ENCODE measurements at regions not wholly inside any gene's neighbourhood (a gene's known extent, or its start where the extent isn't known, plus 50 kb on each side); places are given as distances from the start of the nearest gene placed in this dataset.
"Not testable (repeated sequence)": the region's sequence is repeated elsewhere in the genome, so short reads cannot be mapped to it uniquely, and the experiment has no call there.

- peaks cover 10% of the 10 kb centered on the region for H3K27me3 Mint-ChIP-seq
- no peak overlapping the region for H3K4me3 Mint-ChIP-seq
- H3K27ac Mint-ChIP-seq = no peak overlapping the region
- H3K4me1 Mint-ChIP-seq = no peaks in the 10 kb centered on the region
- no peaks in the 10 kb centered on the region for H3K9me3 Mint-ChIP-seq
- H3K36me3 Mint-ChIP-seq (ENCODE audit: low read depth) = no peaks in the 10 kb centered on the region
- ATAC-seq (replicated peaks) = no peak
Measured at GRCh38 chr2:109721135-109721534, 73.0 kb upstream of the RGPD5 start.

DNA sequence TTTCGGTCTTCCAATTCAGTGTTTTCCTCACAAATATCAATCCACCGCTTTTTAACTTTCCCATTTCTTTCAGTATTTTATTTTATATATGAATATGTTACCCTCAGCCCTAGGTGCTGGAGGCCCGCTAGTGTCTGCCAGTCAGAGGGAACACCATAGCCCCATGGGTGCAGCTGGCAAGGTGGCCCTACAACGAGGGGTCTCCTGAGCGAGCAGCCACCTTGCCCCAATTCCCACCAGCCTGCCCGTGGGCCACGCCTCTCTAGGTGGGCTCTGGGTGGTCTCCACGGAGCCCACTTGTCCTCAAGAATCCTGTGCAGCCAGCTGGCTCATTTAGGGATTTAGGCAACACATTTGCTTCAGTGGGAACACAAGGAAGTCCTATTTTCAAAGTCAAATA, 72.5 kb upstream of the RGPD5 start:
- H3K36me3 Mint-ChIP-seq (ENCODE audit: low read depth) = no peaks in the 10 kb centered on the region
- H3K9me3 Mint-ChIP-seq = no peaks in the 10 kb centered on the region
- H3K4me3 Mint-ChIP-seq = no peak overlapping the region
- no peaks in the 10 kb centered on the region for H3K4me1 Mint-ChIP-seq
- H3K27me3 Mint-ChIP-seq = peaks cover 14% of the 10 kb centered on the region
- H3K27ac Mint-ChIP-seq = no peak overlapping the region
- ATAC-seq (replicated peaks) = no peak

GRCh38 chr2:109722026-109722425, 72.1 kb upstream of the RGPD5 start:
- H3K4me3 Mint-ChIP-seq = no peak overlapping the region
- H3K27me3 Mint-ChIP-seq = peaks cover 18% of the 10 kb centered on the region
- no peaks in the 10 kb centered on the region for H3K9me3 Mint-ChIP-seq
- H3K27ac Mint-ChIP-seq = no peak overlapping the region
- H3K4me1 Mint-ChIP-seq = no peaks in the 10 kb centered on the region
- H3K36me3 Mint-ChIP-seq (ENCODE audit: low read depth) = no peaks in the 10 kb centered on the region
- ATAC-seq (replicated peaks) = no peak

DNA sequence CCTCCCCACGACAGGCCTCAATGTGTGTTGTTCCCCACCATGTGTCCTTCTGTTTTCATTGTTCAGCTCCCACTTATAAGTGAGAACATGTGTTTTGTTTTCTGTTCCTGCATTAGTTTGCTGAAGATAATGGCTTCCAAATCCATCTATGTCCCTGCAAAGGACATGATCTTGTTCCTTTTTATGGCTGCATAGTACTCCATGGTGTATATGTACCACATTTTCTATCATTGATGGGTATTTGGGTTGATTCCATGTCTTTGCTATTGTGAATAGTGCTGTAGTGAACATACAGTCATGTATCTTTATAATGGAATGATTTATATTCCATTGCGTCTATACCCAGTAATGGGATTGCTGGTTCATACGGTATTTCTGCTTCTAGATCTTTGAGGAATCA, 71.5 kb upstream of the RGPD5 start:
- H3K36me3 Mint-ChIP-seq (ENCODE audit: low read depth); H3K9me3 Mint-ChIP-seq; H3K4me1 Mint-ChIP-seq; ATAC-seq (replicated peaks); H3K4me3 Mint-ChIP-seq; H3K27ac Mint-ChIP-seq: not testable (repeated sequence)
- H3K27me3 Mint-ChIP-seq = peaks cover 20% of the 10 kb centered on the region

- H3K27ac Mint-ChIP-seq; H3K9me3 Mint-ChIP-seq; H3K4me1 Mint-ChIP-seq; H3K36me3 Mint-ChIP-seq (ENCODE audit: low read depth); H3K4me3 Mint-ChIP-seq; ATAC-seq (replicated peaks): not testable (repeated sequence)
- peaks cover 23% of the 10 kb centered on the region for H3K27me3 Mint-ChIP-seq
Measured at GRCh38 chr2:109723153-109723552, 71.0 kb upstream of the RGPD5 start.

GRCh38 chr2:109724533-109725460, 69.3 kb upstream of the RGPD5 start:
- Mint-ChIP-seq H3K27me3 (peaks cover 24% of the 10 kb centered on the region), H3K4me3 (no peak overlapping the region), H3K9me3 (no peaks in the 10 kb centered on the region), H3K27ac (no peak overlapping the region), H3K36me3 (ENCODE audit: low read depth) (no peaks in the 10 kb centered on the region), H3K4me1 (no peaks in the 10 kb centered on the region)
- ATAC-seq (replicated peaks) = no peak

GRCh38 chr2:109726379-109727270, 67.5 kb upstream of the RGPD5 start:
- Mint-ChIP-seq H3K27me3 (peaks cover 29% of the 10 kb centered on the region), H3K36me3 (ENCODE audit: low read depth) (no peaks in the 10 kb centered on the region), H3K4me1 (no peaks in the 10 kb centered on the region), H3K9me3 (no peaks in the 10 kb centered on the region), H3K27ac (no peak overlapping the region), H3K4me3 (no peak overlapping the region)
- no peak for ATAC-seq (replicated peaks)

- Mint-ChIP-seq H3K27me3 (peaks cover 34% of the 10 kb centered on the region), H3K27ac (no peak overlapping the region), H3K9me3 (no peaks in the 10 kb centered on the region), H3K36me3 (ENCODE audit: low read depth) (no peaks in the 10 kb centered on the region), H3K4me1 (no peaks in the 10 kb centered on the region), H3K4me3 (no peak overlapping the region)
- no peak for ATAC-seq (replicated peaks)
Measured at GRCh38 chr2:109727929-109728447, 66.1 kb upstream of the RGPD5 start.

DNA sequence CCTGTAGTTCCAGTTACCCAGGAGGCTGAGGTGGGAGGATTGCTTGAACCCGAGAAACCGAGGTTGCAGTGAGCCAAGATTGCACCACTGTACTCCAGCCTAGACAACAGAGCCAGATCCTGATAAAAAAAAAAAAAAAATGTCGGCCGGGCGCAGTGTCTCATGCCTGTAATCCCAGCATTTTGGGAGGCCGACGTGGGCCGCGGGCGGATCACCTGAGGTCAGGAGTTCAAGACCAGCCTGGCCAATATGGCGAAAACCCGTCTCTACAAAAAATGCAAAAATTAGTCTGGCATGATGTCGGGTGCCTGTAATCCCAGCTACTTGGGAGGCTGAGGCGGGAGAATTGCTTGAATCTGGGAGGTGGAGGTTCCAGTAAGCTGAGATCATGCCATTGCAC, 60.4 kb upstream of the RGPD5 start:
- H3K36me3 Mint-ChIP-seq (ENCODE audit: low read depth); H3K4me1 Mint-ChIP-seq; H3K4me3 Mint-ChIP-seq; H3K27ac Mint-ChIP-seq; H3K9me3 Mint-ChIP-seq; ATAC-seq (replicated peaks): not testable (repeated sequence)
- H3K27me3 Mint-ChIP-seq = peaks cover 16% of the 10 kb centered on the region

DNA sequence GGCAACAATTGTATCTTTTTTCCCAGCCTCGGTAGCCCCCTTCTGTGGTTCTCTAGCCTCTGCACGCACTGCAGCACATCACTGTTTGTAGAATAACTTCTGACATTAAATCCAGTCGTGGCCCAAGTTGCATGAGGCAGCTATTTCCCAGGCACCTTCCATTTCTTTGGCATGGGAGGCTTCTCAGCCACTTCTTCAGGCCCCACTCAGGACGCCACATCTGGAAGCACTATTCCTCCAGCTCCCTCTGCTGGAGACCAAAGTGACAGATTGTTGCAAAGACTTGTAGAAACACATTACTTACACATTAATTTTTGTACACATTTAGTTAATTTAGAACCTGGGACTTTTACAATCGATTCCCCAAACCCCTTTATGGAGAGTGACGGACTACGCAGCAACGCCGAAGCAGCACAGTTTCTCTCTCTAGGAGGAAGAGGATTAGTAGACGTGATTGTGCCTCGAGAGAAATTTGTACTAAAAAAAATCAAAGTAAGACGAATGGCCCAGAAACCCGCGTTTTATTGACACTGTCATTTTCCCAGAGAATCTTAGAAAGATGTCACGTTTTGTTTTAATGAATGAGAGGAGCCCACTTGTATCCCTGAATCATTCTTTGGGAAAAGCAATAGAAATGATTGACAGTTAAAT, 57.8 kb upstream of the RGPD5 start:
- H3K4me1 Mint-ChIP-seq = no peaks in the 10 kb centered on the region

More for the DNA sequence above, 57.8 kb upstream of the RGPD5 start:
- Mint-ChIP-seq H3K36me3 (ENCODE audit: low read depth) (no peaks in the 10 kb centered on the region), H3K27me3 (peaks cover 10% of the 10 kb centered on the region), H3K27ac (no peak overlapping the region), H3K4me3 (no peak overlapping the region), H3K9me3 (no peaks in the 10 kb centered on the region)
- ATAC-seq (replicated peaks) = no peak

Measured in activated T-helper 17 cell treated with anti-CD3 and anti-CD28 coated beads, Interleukin-2, amount 50 U/mL, for 72 hours (primary cell).